ENCODE measurements at regions not wholly inside any gene's neighbourhood (a gene's known extent, or its start where the extent isn't known, plus 50 kb on each side); places are given as distances from the start of the nearest gene placed in this dataset.
"Not testable (repeated sequence)": the region's sequence is repeated elsewhere in the genome, so short reads cannot be mapped to it uniquely, and the experiment has no call there.

DNA sequence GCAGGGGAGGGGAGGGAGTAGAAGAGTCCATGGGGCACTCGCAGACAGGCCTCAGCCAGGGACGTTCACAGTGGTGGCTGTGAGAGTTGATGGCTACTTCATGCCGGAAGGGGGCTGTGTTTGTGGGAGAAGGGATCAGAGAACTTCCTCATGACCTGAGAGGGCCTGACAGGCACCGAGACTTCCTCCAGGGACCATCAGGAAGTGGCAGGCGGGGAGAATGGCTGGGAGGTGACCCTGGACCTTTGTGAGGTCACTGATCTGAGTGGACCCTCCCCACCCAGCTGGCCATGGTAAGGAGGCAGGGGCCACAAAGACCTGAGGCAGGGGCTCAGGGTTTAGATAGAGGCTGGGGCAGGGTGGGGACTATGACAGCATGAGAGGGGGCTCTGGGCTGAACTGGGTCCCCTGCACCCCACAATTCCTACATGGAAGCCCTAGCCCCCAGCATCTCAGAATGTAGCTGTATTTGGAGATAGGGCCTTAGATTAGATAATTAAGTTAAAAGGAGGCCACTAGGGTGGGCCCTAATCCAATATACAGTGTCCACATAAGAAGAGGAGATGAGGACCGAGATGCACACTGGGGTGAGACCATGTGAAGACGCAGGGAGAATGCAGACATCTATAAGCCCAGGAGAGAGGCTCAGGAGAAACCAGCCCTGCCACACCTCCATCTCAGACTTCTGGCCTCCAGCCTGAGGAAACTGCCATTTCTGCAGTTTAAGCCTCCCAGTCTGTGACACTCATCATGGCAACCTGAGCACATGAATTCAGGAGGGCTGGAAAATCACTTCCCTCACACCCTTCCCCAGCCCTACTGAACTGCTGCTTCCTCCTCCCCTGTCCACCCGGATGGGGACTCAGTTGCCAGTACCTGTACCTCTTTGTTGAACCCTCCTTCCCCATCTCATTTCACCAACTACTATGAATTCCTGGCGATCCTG lies 273.9 kb upstream of the ZNF32 start:
- Mint-ChIP-seq H3K9me3 (no peaks in the 10 kb centered on the region), H3K27ac (no peak overlapping the region), H3K4me1 (ENCODE audit: low read depth) (no peaks in the 10 kb centered on the region), H3K4me3 (no peak overlapping the region), H3K36me3 (ENCODE audit: low read depth) (no peaks in the 10 kb centered on the region), H3K27me3 (no peaks in the 10 kb centered on the region)
- no peak for DNase-seq

- no peak overlapping the region for H3K4me3 Mint-ChIP-seq
- no peaks in the 10 kb centered on the region for H3K9me3 Mint-ChIP-seq
- no peaks in the 10 kb centered on the region for H3K27me3 Mint-ChIP-seq
- no peak for DNase-seq
- no peak overlapping the region for H3K27ac Mint-ChIP-seq
- no peaks in the 10 kb centered on the region for H3K4me1 Mint-ChIP-seq (ENCODE audit: low read depth)
- H3K36me3 Mint-ChIP-seq (ENCODE audit: low read depth) = no peaks in the 10 kb centered on the region
Measured at GRCh38 chr10:43921881-43922280, 273.2 kb upstream of the ZNF32 start.

GRCh38 chr10:43921478-43921877 lies 272.8 kb upstream of the ZNF32 start:
- Mint-ChIP-seq H3K27ac (no peak overlapping the region), H3K4me3 (no peak overlapping the region)

DNA sequence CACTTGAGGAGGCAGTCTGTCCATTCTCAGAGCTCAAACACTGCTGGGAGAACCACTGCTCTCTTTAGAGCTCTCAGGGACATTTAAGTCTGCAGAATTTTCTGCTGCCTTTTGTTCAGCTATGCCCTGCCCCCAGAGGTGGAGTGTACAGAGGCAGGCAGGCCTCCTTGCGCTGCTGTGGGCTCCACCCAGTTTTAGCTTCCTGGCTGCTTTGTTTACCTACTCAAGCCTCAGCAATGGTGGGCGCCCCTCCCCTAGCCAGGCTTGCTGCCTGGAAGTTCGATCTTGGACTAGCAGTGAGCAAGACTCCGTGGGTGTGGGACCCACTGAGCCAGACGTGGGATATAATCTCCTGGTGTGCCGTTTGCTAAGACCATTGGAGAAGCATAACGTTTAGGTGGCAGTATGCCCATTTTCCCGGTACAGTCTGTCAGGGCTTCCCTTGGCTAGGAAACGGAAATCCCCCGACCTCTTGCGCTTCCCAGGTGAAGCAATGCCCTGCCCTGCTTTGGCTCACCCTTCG lies 271.6 kb upstream of the ZNF32 start:
- not testable (repeated sequence) for H3K36me3 Mint-ChIP-seq (ENCODE audit: low read depth); H3K27me3 Mint-ChIP-seq

More at GRCh38 chr10:43921478-43921877, 272.8 kb upstream of the ZNF32 start:
- no peaks in the 10 kb centered on the region for H3K36me3 Mint-ChIP-seq (ENCODE audit: low read depth)
- DNase-seq = no peak
- H3K27me3 Mint-ChIP-seq = no peaks in the 10 kb centered on the region
- no peaks in the 10 kb centered on the region for H3K4me1 Mint-ChIP-seq (ENCODE audit: low read depth)
- H3K9me3 Mint-ChIP-seq = no peaks in the 10 kb centered on the region

GRCh38 chr10:43913676-43914235 lies 265.1 kb upstream of the ZNF32 start:
- Mint-ChIP-seq H3K4me1 (ENCODE audit: low read depth) (no peaks in the 10 kb centered on the region), H3K27me3 (no peaks in the 10 kb centered on the region), H3K9me3 (no peaks in the 10 kb centered on the region), H3K4me3 (no peak overlapping the region), H3K27ac (no peak overlapping the region), H3K36me3 (ENCODE audit: low read depth) (no peaks in the 10 kb centered on the region)
- no peak for DNase-seq

More for the DNA sequence above, 271.6 kb upstream of the ZNF32 start:
- DNase-seq; H3K4me1 Mint-ChIP-seq (ENCODE audit: low read depth); H3K9me3 Mint-ChIP-seq; H3K27ac Mint-ChIP-seq; H3K4me3 Mint-ChIP-seq: not testable (repeated sequence)

- DNase-seq = no peak
- Mint-ChIP-seq H3K4me1 (ENCODE audit: low read depth) (no peaks in the 10 kb centered on the region), H3K4me3 (no peak overlapping the region), H3K9me3 (no peaks in the 10 kb centered on the region), H3K27ac (no peak overlapping the region), H3K27me3 (no peaks in the 10 kb centered on the region), H3K36me3 (ENCODE audit: low read depth) (no peaks in the 10 kb centered on the region)
Measured at GRCh38 chr10:43912469-43912868, 263.8 kb upstream of the ZNF32 start.

- Mint-ChIP-seq H3K4me3 (no peak overlapping the region), H3K36me3 (ENCODE audit: low read depth) (no peaks in the 10 kb centered on the region)
Measured at GRCh38 chr10:43906490-43906889, 257.8 kb upstream of the ZNF32 start.

DNA sequence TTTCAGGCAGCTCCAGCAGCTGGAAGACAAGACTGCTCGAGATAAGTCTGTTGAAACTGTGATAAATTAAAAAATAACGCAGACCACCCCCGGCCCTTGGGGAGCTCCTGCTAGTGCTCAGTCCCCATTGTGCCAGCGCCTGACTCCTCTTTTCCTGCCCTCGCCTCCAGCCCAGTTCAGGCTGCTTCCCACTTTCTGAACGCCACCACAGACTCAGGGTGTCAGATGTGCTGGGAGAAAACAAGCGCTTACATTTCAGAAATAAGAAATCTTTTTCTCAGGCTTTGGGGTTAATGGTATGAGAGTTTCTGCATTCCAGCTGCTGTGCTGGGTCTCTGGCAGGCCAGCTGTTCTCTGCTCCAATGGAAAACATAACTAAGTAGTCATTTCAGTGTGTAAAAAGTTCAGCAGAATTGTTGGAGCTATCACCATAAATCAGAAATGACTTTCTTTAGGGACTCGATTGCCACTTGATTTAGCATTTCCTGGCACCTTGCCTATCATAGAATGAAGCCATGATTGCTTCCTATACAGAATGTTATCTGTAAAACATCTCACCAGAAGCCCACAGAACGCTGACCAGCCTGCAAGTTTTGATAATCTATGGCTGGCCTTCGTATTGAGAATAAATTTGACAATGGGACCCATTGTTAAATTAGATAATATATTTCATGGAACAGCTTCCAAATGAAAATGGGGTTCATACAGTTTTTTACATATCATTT lies 257.0 kb upstream of the ZNF32 start:
- Mint-ChIP-seq H3K27ac (no peak overlapping the region), H3K36me3 (ENCODE audit: low read depth) (no peaks in the 10 kb centered on the region), H3K27me3 (peaks cover 24% of the 10 kb centered on the region), H3K9me3 (no peaks in the 10 kb centered on the region), H3K4me1 (ENCODE audit: low read depth) (no peaks in the 10 kb centered on the region), H3K4me3 (no peak overlapping the region)
- DNase-seq = no peak

More at GRCh38 chr10:43906490-43906889, 257.8 kb upstream of the ZNF32 start:
- Mint-ChIP-seq H3K9me3 (no peaks in the 10 kb centered on the region), H3K27me3 (peaks cover 24% of the 10 kb centered on the region), H3K27ac (no peak overlapping the region), H3K4me1 (ENCODE audit: low read depth) (no peaks in the 10 kb centered on the region)
- no peak for DNase-seq

DNA sequence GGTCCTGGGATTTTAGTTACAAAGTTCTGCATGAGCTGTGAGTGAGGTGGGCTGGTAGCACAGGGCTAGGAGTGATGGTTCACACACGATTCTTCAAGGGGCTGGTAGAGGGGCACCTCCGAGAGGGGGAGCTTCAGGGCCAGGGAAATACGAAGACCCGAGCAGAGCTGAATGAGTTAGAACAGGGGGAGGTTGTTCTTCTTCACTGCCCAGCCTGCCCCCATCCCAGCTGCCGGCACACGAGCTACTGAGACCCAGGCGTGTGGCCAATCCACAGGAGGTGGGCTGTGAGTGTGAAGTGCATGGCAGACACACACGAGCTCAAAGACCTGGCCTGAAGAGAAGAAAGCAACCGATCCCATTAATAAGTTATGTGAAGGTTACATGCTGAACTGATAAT lies 256.2 kb upstream of the ZNF32 start:
- H3K27me3 Mint-ChIP-seq = peaks cover 24% of the 10 kb centered on the region
- no peak overlapping the region for H3K27ac Mint-ChIP-seq
- no peaks in the 10 kb centered on the region for H3K4me1 Mint-ChIP-seq (ENCODE audit: low read depth)
- H3K9me3 Mint-ChIP-seq = no peaks in the 10 kb centered on the region
- no peak overlapping the region for H3K4me3 Mint-ChIP-seq
- DNase-seq = no peak
- no peaks in the 10 kb centered on the region for H3K36me3 Mint-ChIP-seq (ENCODE audit: low read depth)

DNA sequence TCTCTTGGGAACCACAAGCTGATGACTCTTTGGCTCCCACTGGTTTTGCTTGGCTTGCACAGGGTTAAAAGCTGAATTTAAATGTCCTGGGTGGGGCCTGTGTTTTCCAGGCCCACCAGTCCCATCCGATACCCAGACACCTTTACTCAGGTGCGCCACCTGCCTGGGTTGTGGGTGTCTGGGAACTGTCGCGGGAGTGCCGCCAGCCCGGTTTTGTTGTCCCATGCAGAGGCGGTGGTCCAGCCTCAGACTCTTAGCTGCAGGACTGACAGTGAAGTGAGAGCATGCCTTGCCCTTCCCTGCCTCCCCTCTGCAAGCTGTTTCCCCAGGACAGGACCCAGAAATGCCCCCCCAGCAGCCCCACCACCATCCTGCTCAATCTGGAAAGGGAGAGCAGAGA lies 255.6 kb upstream of the ZNF32 start:
- Mint-ChIP-seq H3K27me3 (peaks cover 24% of the 10 kb centered on the region), H3K4me1 (ENCODE audit: low read depth) (no peaks in the 10 kb centered on the region), H3K4me3 (no peak overlapping the region), H3K9me3 (no peaks in the 10 kb centered on the region), H3K36me3 (ENCODE audit: low read depth) (no peaks in the 10 kb centered on the region), H3K27ac (no peak overlapping the region)
- DNase-seq = no peak

DNA sequence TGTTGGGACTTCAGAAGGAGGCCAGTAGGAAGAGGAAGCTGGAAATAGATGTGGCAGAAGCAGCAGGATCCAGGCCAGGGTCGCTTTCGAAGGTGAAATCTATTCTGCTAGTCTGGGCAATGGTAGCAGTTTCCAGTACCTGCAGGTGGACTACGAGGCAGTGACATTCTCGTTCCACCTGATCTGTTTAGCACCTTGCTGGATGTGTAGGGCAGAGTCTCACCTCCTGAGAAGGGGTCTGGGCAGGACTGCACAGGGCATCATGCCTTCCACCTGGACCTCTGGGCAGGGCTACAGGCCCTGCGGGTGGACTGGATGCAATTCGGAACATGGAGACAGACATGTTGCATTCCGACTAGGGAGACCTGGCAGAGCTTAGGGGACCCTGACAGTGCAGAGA lies 254.8 kb upstream of the ZNF32 start:
- no peaks in the 10 kb centered on the region for H3K36me3 Mint-ChIP-seq (ENCODE audit: low read depth)

GRCh38 chr10:43902842-43903241 lies 254.2 kb upstream of the ZNF32 start:
- H3K4me3 Mint-ChIP-seq = no peak overlapping the region
- H3K27me3 Mint-ChIP-seq = peaks cover 24% of the 10 kb centered on the region
- H3K4me1 Mint-ChIP-seq (ENCODE audit: low read depth) = no peaks in the 10 kb centered on the region
- no peak for DNase-seq
- no peaks in the 10 kb centered on the region for H3K36me3 Mint-ChIP-seq (ENCODE audit: low read depth)
- no peak overlapping the region for H3K27ac Mint-ChIP-seq
- H3K9me3 Mint-ChIP-seq = no peaks in the 10 kb centered on the region

More for the DNA sequence above, 254.8 kb upstream of the ZNF32 start:
- Mint-ChIP-seq H3K27me3 (peaks cover 24% of the 10 kb centered on the region), H3K9me3 (no peaks in the 10 kb centered on the region), H3K27ac (no peak overlapping the region), H3K4me3 (no peak overlapping the region), H3K4me1 (ENCODE audit: low read depth) (no peaks in the 10 kb centered on the region)
- no peak for DNase-seq

DNA sequence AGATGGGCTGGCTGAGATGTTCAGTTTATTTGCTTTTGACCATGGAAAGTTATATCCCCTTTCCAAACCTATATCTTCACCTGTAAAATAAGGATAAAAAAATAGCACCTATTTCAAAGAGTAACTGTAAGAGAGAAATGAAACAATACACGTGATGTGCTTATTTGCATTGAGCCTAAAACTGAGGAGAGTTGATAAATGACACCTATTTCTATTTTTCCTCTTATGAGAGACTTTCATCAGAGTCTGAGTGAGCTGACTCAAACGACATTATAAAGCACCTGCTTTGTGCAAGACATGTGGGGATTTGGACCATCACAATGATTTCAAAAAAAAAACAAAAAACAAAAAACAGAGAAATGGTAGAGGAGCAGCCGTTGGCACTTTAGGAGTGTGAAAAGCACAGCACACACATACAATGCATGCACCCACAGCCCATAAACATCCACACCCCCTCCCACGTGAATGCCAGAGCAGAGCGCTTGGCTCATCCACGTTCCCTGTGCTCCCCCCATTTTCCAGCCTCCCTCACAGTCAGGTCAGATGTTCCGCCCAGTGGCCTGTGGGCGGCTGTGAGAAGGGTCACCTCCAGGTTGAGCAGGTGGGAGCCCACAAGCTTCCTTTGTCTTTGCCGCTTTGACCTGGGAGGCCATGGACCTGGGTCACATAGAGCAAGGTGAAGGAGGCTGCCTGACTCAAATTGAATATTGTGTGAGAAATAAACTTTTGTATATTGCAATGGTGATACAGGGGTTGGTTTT lies 253.2 kb upstream of the ZNF32 start:
- H3K9me3 Mint-ChIP-seq = no peaks in the 10 kb centered on the region
- H3K4me3 Mint-ChIP-seq = no peak overlapping the region
- H3K27ac Mint-ChIP-seq = no peak overlapping the region
- no peaks in the 10 kb centered on the region for H3K36me3 Mint-ChIP-seq (ENCODE audit: low read depth)
- H3K27me3 Mint-ChIP-seq = peaks cover 24% of the 10 kb centered on the region
- no peaks in the 10 kb centered on the region for H3K4me1 Mint-ChIP-seq (ENCODE audit: low read depth)
- DNase-seq = no peak

- Mint-ChIP-seq H3K4me1 (ENCODE audit: low read depth) (no peaks in the 10 kb centered on the region), H3K9me3 (no peaks in the 10 kb centered on the region), H3K4me3 (no peak overlapping the region), H3K36me3 (ENCODE audit: low read depth) (no peaks in the 10 kb centered on the region), H3K27ac (no peak overlapping the region), H3K27me3 (peaks cover 24% of the 10 kb centered on the region)
- no peak for DNase-seq
Measured at GRCh38 chr10:43901302-43901701, 252.6 kb upstream of the ZNF32 start.
